ENCODE measurements at regions not wholly inside any gene's neighbourhood (a gene's known extent, or its start where the extent isn't known, plus 50 kb on each side); places are given as distances from the start of the nearest gene placed in this dataset.

DNA sequence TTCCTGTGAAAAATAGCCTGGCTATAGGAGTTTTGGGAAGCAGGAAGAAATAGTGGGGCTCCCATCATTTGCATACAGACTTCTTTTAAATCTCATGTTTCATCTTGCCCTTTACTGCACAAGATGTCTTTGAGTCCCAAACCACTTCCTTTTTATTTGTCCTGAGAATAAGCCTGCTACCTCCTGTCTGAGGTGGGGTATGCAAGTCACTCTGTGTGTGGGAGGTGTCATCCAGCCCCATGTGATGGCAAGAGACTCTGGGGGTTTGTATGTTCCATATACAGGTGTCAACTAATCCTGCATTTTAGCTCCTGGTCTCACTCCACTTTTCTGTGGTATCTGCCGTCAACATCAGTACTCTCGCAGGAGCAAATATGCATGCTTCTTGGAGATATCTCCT is 102.0 kb downstream of the OTOL1 start:
- Histone ChIP-seq H3K9ac (ENCODE audit: low read depth, low read length, poor library complexity, severe bottlenecking) (no peak overlapping the region), H3K79me2 (ENCODE audit: insufficient read depth, low read length) (no peaks in the 10 kb centered on the region), H3K9me2 (replicated peaks; ENCODE audit: low read depth, low read length) (no peaks in the 10 kb centered on the region), H3K4me3 (ENCODE audit: low read length, poor library complexity, severe bottlenecking) (no peak overlapping the region), H3K4me1 (ENCODE audit: insufficient read depth, low read length, poor library complexity, severe bottlenecking) (peaks cover 12% of the 10 kb centered on the region), H3K36me3 (ENCODE audit: insufficient read depth, low read length) (no peaks in the 10 kb centered on the region), H2AFZ (ENCODE audit: low read length) (no peak overlapping the region), H3K9me3 (ENCODE audit: insufficient read depth, low read depth, low read length) (no peaks in the 10 kb centered on the region), H3K4me2 (ENCODE audit: low read depth, low read length, poor library complexity, severe bottlenecking) (no peak overlapping the region), H3F3A (ENCODE audit: low read depth) (no peaks in the 10 kb centered on the region; the same call in 1 of the 2 replicates), H3K27me3 (ENCODE audit: insufficient read depth, low read length, poor library complexity, severe bottlenecking) (no peaks in the 10 kb centered on the region), H4K20me1 (ENCODE audit: insufficient read depth, low read length, poor library complexity, severe bottlenecking) (no peaks in the 10 kb centered on the region)
- TF ChIP-seq EZH2phosphoT487 (IDR thresholded peaks at IDR 0.05; ENCODE audit: borderline replicate concordance), result no peak
- TF ChIP-seq CTCF (conservative IDR thresholded peaks at IDR 0.05; ENCODE audit: low read length), result no peak

- no peaks in the 10 kb centered on the region for H3K79me2 ChIP-seq (ENCODE audit: insufficient read depth, low read length)
- H3K4me3 ChIP-seq (ENCODE audit: low read length, poor library complexity, severe bottlenecking), result no peak overlapping the region
- no peaks in the 10 kb centered on the region for H3K27me3 ChIP-seq (ENCODE audit: insufficient read depth, low read length, poor library complexity, severe bottlenecking)
- H3K9me3 ChIP-seq (ENCODE audit: insufficient read depth, low read depth, low read length), result no peaks in the 10 kb centered on the region
- no peak overlapping the region for H3K4me2 ChIP-seq (ENCODE audit: low read depth, low read length, poor library complexity, severe bottlenecking)
- no peak overlapping the region for H2AFZ ChIP-seq (ENCODE audit: low read length)
- H3K36me3 ChIP-seq (ENCODE audit: insufficient read depth, low read length), result no peaks in the 10 kb centered on the region
- H3K9me2 ChIP-seq (replicated peaks; ENCODE audit: low read depth, low read length), result no peaks in the 10 kb centered on the region
- no peak for TF ChIP-seq EZH2phosphoT487 (IDR thresholded peaks at IDR 0.05; ENCODE audit: borderline replicate concordance)
- TF ChIP-seq CTCF (conservative IDR thresholded peaks at IDR 0.05; ENCODE audit: low read length), result no peak
- H4K20me1 ChIP-seq (ENCODE audit: insufficient read depth, low read length, poor library complexity, severe bottlenecking), result no peaks in the 10 kb centered on the region
- H3F3A ChIP-seq (ENCODE audit: low read depth), result no peaks in the 10 kb centered on the region
- no peak overlapping the region for H3K9ac ChIP-seq (ENCODE audit: low read depth, low read length, poor library complexity, severe bottlenecking)
- peaks cover 12% of the 10 kb centered on the region for H3K4me1 ChIP-seq (ENCODE audit: insufficient read depth, low read length, poor library complexity, severe bottlenecking)
These were observed 103.1 kb downstream of the OTOL1 start for GRCh38 chr3:161599697-161600096.

- Histone ChIP-seq H3K9me2 (replicated peaks; ENCODE audit: low read depth, low read length) (no peaks in the 10 kb centered on the region), H3K4me1 (ENCODE audit: insufficient read depth, low read length, poor library complexity, severe bottlenecking) (peaks cover 12% of the 10 kb centered on the region), H3F3A (ENCODE audit: low read depth) (no peaks in the 10 kb centered on the region), H3K4me3 (ENCODE audit: low read length, poor library complexity, severe bottlenecking) (no peak overlapping the region), H4K20me1 (ENCODE audit: insufficient read depth, low read length, poor library complexity, severe bottlenecking) (no peaks in the 10 kb centered on the region), H3K9me3 (ENCODE audit: insufficient read depth, low read depth, low read length) (no peaks in the 10 kb centered on the region), H3K36me3 (ENCODE audit: insufficient read depth, low read length) (no peaks in the 10 kb centered on the region), H2AFZ (ENCODE audit: low read length) (no peak overlapping the region), H3K4me2 (ENCODE audit: low read depth, low read length, poor library complexity, severe bottlenecking) (no peak overlapping the region), H3K79me2 (ENCODE audit: insufficient read depth, low read length) (no peaks in the 10 kb centered on the region), H3K27me3 (ENCODE audit: insufficient read depth, low read length, poor library complexity, severe bottlenecking) (no peaks in the 10 kb centered on the region), H3K9ac (ENCODE audit: low read depth, low read length, poor library complexity, severe bottlenecking) (no peak overlapping the region)
- TF ChIP-seq EZH2phosphoT487 (IDR thresholded peaks at IDR 0.05; ENCODE audit: borderline replicate concordance) (no peak), CTCF (conservative IDR thresholded peaks at IDR 0.05; ENCODE audit: low read length) (no peak)
These were observed 103.6 kb downstream of the OTOL1 start for GRCh38 chr3:161600173-161600572.

Data from Loucy (cell line).